ENCODE measurements at regions not wholly inside any gene's neighbourhood (a gene's known extent, or its start where the extent isn't known, plus 50 kb on each side); places are given as distances from the start of the nearest gene placed in this dataset.

GRCh38 chrX:96405842-96406241, 278.8 kb upstream of the DIAPH2 start:
- TF ChIP-seq CTCF (IDR thresholded peaks at IDR 0.05), result no peak
- no peak for ATAC-seq
- H3K27ac ChIP-seq, result no peak overlapping the region
- intact Hi-C loops (cut with DNase I), result no loop called here
- H3K36me3 ChIP-seq (ENCODE audit: insufficient read depth in 1 of 2, low read depth in 1 of 2), result no peaks in the 10 kb centered on the region
- no peaks in the 10 kb centered on the region for H3K9me3 ChIP-seq
- H3K4me1 ChIP-seq, result no peaks in the 10 kb centered on the region
- whole genome bisulfite sequencing, 3 donors, result 95 to 100% (median 100%) methylated on average over 1 of the region's 1 CpG
- DNase-seq, result no peak
- no peak overlapping the region for H3K4me3 ChIP-seq
- H3K27me3 ChIP-seq (ENCODE audit: insufficient read depth in 3 of 3, low read length in 2 of 3), result peaks cover 0 to 5% (median 0%) of the 10 kb centered on the region in 3 donors

- Histone ChIP-seq H3K27ac (no peak overlapping the region), H3K27me3 (ENCODE audit: insufficient read depth in 3 of 3, low read length in 2 of 3) (peaks cover 0 to 5% (median 0%) of the 10 kb centered on the region in 3 donors), H3K36me3 (ENCODE audit: insufficient read depth in 1 of 2, low read depth in 1 of 2) (no peaks in the 10 kb centered on the region), H3K9me3 (no peaks in the 10 kb centered on the region), H3K4me3 (no peak overlapping the region), H3K4me1 (no peaks in the 10 kb centered on the region)
- intact Hi-C loops (cut with DNase I), result no loop called here
- DNase-seq (peak in 1 of 2 donors; percentile 48), ATAC-seq (no peak)
- 14 to 32% (median 21%) methylated on average over 3 of the region's 3 CpGs for WGBS, 3 donors
- TF ChIP-seq CTCF (IDR thresholded peaks at IDR 0.05), result no peak
Observed at GRCh38 chrX:96407072-96407471, 277.6 kb upstream of the DIAPH2 start.

- intact Hi-C loops (cut with DNase I), result no loop called here
- Histone ChIP-seq H3K4me1 (no peaks in the 10 kb centered on the region), H3K9me3 (no peaks in the 10 kb centered on the region), H3K4me3 (no peak overlapping the region), H3K27ac (no peak overlapping the region), H3K27me3 (ENCODE audit: insufficient read depth in 3 of 3, low read length in 2 of 3) (peaks cover 0 to 5% (median 0%) of the 10 kb centered on the region in 3 donors), H3K36me3 (ENCODE audit: insufficient read depth in 1 of 2, low read depth in 1 of 2) (no peaks in the 10 kb centered on the region)
- DNase-seq (no peak), ATAC-seq (peak in 1 of 4 donors; percentile 38)
- WGBS, 3 donors, result 50 to 67% (median 63%) methylated on average over 2 of the region's 2 CpGs
- no peak for TF ChIP-seq CTCF (IDR thresholded peaks at IDR 0.05)
Observed at GRCh38 chrX:96407501-96407900, 277.1 kb upstream of the DIAPH2 start.

- DNase-seq (no peak), ATAC-seq (no peak)
- Histone ChIP-seq H3K36me3 (ENCODE audit: insufficient read depth in 1 of 2, low read depth in 1 of 2) (no peaks in the 10 kb centered on the region), H3K4me1 (no peaks in the 10 kb centered on the region), H3K27ac (no peak overlapping the region), H3K27me3 (ENCODE audit: insufficient read depth in 3 of 3, low read length in 2 of 3) (peaks cover 0 to 5% (median 0%) of the 10 kb centered on the region in 3 donors), H3K9me3 (no peaks in the 10 kb centered on the region), H3K4me3 (no peak overlapping the region)
- WGBS, 3 donors, result 52 to 70% (median 64%) methylated on average over 2 of the region's 2 CpGs
- intact Hi-C loops (cut with DNase I), result no loop called here
- TF ChIP-seq CTCF (IDR thresholded peaks at IDR 0.05), result no peak
Observed at GRCh38 chrX:96407981-96408380, 276.7 kb upstream of the DIAPH2 start.

- DNase-seq (no peak), ATAC-seq (no peak)
- 71 to 90% (median 84%) methylated on average over 2 of the region's 2 CpGs for WGBS, 3 donors
- Histone ChIP-seq H3K4me1 (no peaks in the 10 kb centered on the region), H3K4me3 (no peak overlapping the region), H3K36me3 (ENCODE audit: insufficient read depth in 1 of 2, low read depth in 1 of 2) (no peaks in the 10 kb centered on the region), H3K27ac (no peak overlapping the region), H3K27me3 (ENCODE audit: insufficient read depth in 3 of 3, low read length in 2 of 3) (peaks cover 0 to 5% (median 0%) of the 10 kb centered on the region in 3 donors), H3K9me3 (no peaks in the 10 kb centered on the region)
- TF ChIP-seq CTCF (IDR thresholded peaks at IDR 0.05), result no peak
- intact Hi-C loops (cut with DNase I), result no loop called here
Observed at GRCh38 chrX:96410927-96411326, 273.7 kb upstream of the DIAPH2 start.

Measured in psoas muscle (tissue), 7 donors.